Glutamatergic neuron (in vitro differentiated cells): ENCODE measurements at regions not wholly inside any gene's neighbourhood (a gene's known extent, or its start where the extent isn't known, plus 50 kb on each side); places are given as distances from the start of the nearest gene placed in this dataset.

Source experiments
- DNase-seq: peaks from one replicate; pipeline ENCODE4 v3.0.0; 2022
- H3K27ac Mint-ChIP-seq: one replicate; pipeline ENCODE4 v1.8.0; 2020; ENCODE audit warnings: mild to moderate bottlenecking, mixed read lengths, inconsistent platforms; ENCODE audit not compliant: unreplicated experiment
- H3K27me3 Mint-ChIP-seq: one replicate; pipeline ENCODE4 v1.8.0; 2020; ENCODE audit warnings: mild to moderate bottlenecking, moderate library complexity, mixed read lengths, inconsistent platforms; ENCODE audit not compliant: unreplicated experiment
- H3K36me3 Mint-ChIP-seq: one replicate; pipeline ENCODE4 v1.8.0; 2020; ENCODE audit warnings: mild to moderate bottlenecking, mixed read lengths, inconsistent platforms; ENCODE audit not compliant: unreplicated experiment
- H3K4me1 Mint-ChIP-seq: one replicate; pipeline ENCODE4 v1.8.0; 2020; ENCODE audit warnings: mild to moderate bottlenecking, low read depth, mixed read lengths, inconsistent platforms; ENCODE audit not compliant: unreplicated experiment
- H3K4me3 Mint-ChIP-seq: one replicate; pipeline ENCODE4 v1.8.0; 2020; ENCODE audit warnings: mild to moderate bottlenecking, mixed read lengths, inconsistent platforms; ENCODE audit not compliant: unreplicated experiment
- H3K9me3 Mint-ChIP-seq: one replicate; pipeline ENCODE4 v1.8.0; 2020; ENCODE audit warnings: mild to moderate bottlenecking, moderate library complexity, mixed read lengths, inconsistent platforms; ENCODE audit not compliant: unreplicated experiment
- CTCF ChIP-seq: fragments of 200-600 bp; sonication (generic); IDR thresholded peaks from one replicate; pipeline ENCODE4 v1.5.0; 2021; ENCODE audit not compliant: partially characterized antibody, unreplicated experiment

GRCh38 chr5:166068547-166069335, 2222.7 kb upstream of the WWC1 start:
- no peak for DNase-seq
- Mint-ChIP-seq H3K36me3 (no peaks in the 10 kb centered on the region), H3K27ac (no peak overlapping the region), H3K9me3 (peaks cover 2% of the 10 kb centered on the region), H3K4me3 (no peak overlapping the region), H3K27me3 (peaks cover 3% of the 10 kb centered on the region), H3K4me1 (peaks cover 5% of the 10 kb centered on the region)
- TF ChIP-seq CTCF, result no peak

GRCh38 chr5:166073901-166074581, 2217.4 kb upstream of the WWC1 start:
- no peak for TF ChIP-seq CTCF
- peak overlapping the region; percentile 25 for H3K4me3 Mint-ChIP-seq
- H3K27me3 Mint-ChIP-seq, result peaks cover 3% of the 10 kb centered on the region
- no peak overlapping the region for H3K27ac Mint-ChIP-seq
- H3K9me3 Mint-ChIP-seq, result peaks cover 2% of the 10 kb centered on the region
- no peaks in the 10 kb centered on the region for H3K36me3 Mint-ChIP-seq
- no peak for DNase-seq
- peaks cover 23% of the 10 kb centered on the region for H3K4me1 Mint-ChIP-seq

- Mint-ChIP-seq H3K4me3 (peak overlapping the region; percentile 25), H3K4me1 (peaks cover 23% of the 10 kb centered on the region), H3K9me3 (peaks cover 2% of the 10 kb centered on the region), H3K27me3 (peaks cover 3% of the 10 kb centered on the region), H3K27ac (no peak overlapping the region), H3K36me3 (no peaks in the 10 kb centered on the region)
- no peak for TF ChIP-seq CTCF
- no peak for DNase-seq
These were observed 2216.6 kb upstream of the WWC1 start for GRCh38 chr5:166074582-166075481.

GRCh38 chr5:166083183-166083959, 2208.1 kb upstream of the WWC1 start:
- Mint-ChIP-seq H3K36me3 (no peaks in the 10 kb centered on the region), H3K9me3 (peaks cover 4% of the 10 kb centered on the region), H3K27me3 (peaks cover 2% of the 10 kb centered on the region), H3K4me3 (no peak overlapping the region), H3K4me1 (peaks cover 35% of the 10 kb centered on the region), H3K27ac (no peak overlapping the region)
- TF ChIP-seq CTCF, result no peak
- DNase-seq, result no peak
